OCI-LY3 (cell line): ENCODE measurements at regions not wholly inside any gene's neighbourhood (a gene's known extent, or its start where the extent isn't known, plus 50 kb on each side); places are given as distances from the start of the nearest gene placed in this dataset.

Experiments
- H2AFZ ChIP-seq: fragments of 200-600, 300-600 bp; shearing (Covaris generic); 2 replicates; pipeline ENCODE4 v1.6.0; 2014; ENCODE audit warnings: antibody characterized with exemption, low read depth, low read length
- H3K27ac ChIP-seq: fragments of 200-600, 300-600 bp; sonication (generic); 2 replicates; pipeline ENCODE4 v1.5.1; 2014; ENCODE audit warnings: mild to moderate bottlenecking, low read length, moderate library complexity, mixed read lengths
- H3K27me3 ChIP-seq: fragments of 200-600, 300-600 bp; sonication (generic); 2 replicates; pipeline ENCODE4 v1.6.1; 2014; ENCODE audit warnings: low read depth, low read length, mixed read lengths
- H3K36me3 ChIP-seq: fragments of 200-600, 300-600 bp; sonication (generic); replicated peaks from 2 replicates; pipeline ENCODE3; 2014; ENCODE audit warnings: low read depth, low read length, mixed read lengths
- H3K4me1 ChIP-seq: fragments of 300-600, 200-600 bp; sonication (generic); 2 replicates; pipeline ENCODE4 v1.6.1; 2014; ENCODE audit warnings: low read length, mixed read lengths
- H3K4me2 ChIP-seq: fragments of 200-600, 300-600 bp; sonication (generic); 2 replicates; pipeline ENCODE4 v1.6.1; 2014; ENCODE audit warnings: low read length, mixed read lengths
- H3K4me3 ChIP-seq: fragments of 300-600, 200-600 bp; sonication (generic); 2 replicates; pipeline ENCODE4 v1.5.1; 2014; ENCODE audit warnings: antibody characterized with exemption, mild to moderate bottlenecking, low read length, moderate library complexity
- H3K79me2 ChIP-seq: fragments of 300-600, 200-600 bp; shearing (Covaris generic); 2 replicates; pipeline ENCODE4 v1.6.1; 2014; ENCODE audit warnings: mild to moderate bottlenecking, low read length, mixed read lengths
- H3K9ac ChIP-seq: fragments of 300-600, 200-600 bp; shearing (Covaris generic); 2 replicates; pipeline ENCODE4 v1.6.0; 2014; ENCODE audit warnings: mild to moderate bottlenecking, low read length, moderate library complexity
- H3K9me3 ChIP-seq: fragments of 200-600, 300-600 bp; shearing (Covaris generic); 2 replicates; pipeline ENCODE4 v1.6.1; 2014; ENCODE audit warnings: low read length, mixed read lengths; ENCODE audit not compliant: insufficient read depth
- H4K20me1 ChIP-seq: fragments of 200-600, 300-600 bp; sonication (generic); 2 replicates; pipeline ENCODE4 v1.6.1; 2016; ENCODE audit warnings: low read length, mixed read lengths; ENCODE audit not compliant: insufficient read depth
- CTCF ChIP-seq: fragments of 200-600, 300-600 bp; sonication (generic); IDR thresholded peaks from 2 replicates; pipeline ENCODE4 v1.5.1; 2014; ENCODE audit warnings: antibody characterized with exemption, low read length, low read depth
- EZH2phosphoT487 ChIP-seq: fragments of 200-600 bp; shearing (Covaris generic); IDR thresholded peaks from 2 replicates; pipeline ENCODE4 v1.6.1; 2018; ENCODE audit warnings: antibody characterized with exemption, mixed run types, low read depth

GRCh38 chr9:74336161-74336560 lies 161.0 kb upstream of the RORB start:
- Histone ChIP-seq H3K36me3 (no peaks in the 10 kb centered on the region), H3K79me2 (no peaks in the 10 kb centered on the region), H4K20me1 (no peaks in the 10 kb centered on the region), H3K9ac (no peak overlapping the region), H3K4me1 (no peaks in the 10 kb centered on the region), H2AFZ (no peak overlapping the region), H3K27me3 (no peaks in the 10 kb centered on the region), H3K4me3 (no peak overlapping the region), H3K9me3 (no peaks in the 10 kb centered on the region), H3K4me2 (no peak overlapping the region), H3K27ac (no peak overlapping the region)
- TF ChIP-seq EZH2phosphoT487 (no peak), CTCF (no peak)

- TF ChIP-seq CTCF = no peak
- no peak for TF ChIP-seq EZH2phosphoT487
- H3K9me3 ChIP-seq = no peaks in the 10 kb centered on the region
- H3K27me3 ChIP-seq = no peaks in the 10 kb centered on the region
- H3K9ac ChIP-seq = no peak overlapping the region
- no peak overlapping the region for H2AFZ ChIP-seq
- no peaks in the 10 kb centered on the region for H4K20me1 ChIP-seq
- no peaks in the 10 kb centered on the region for H3K36me3 ChIP-seq
- H3K27ac ChIP-seq = no peak overlapping the region
- H3K4me2 ChIP-seq = no peak overlapping the region
- H3K4me3 ChIP-seq = no peak overlapping the region
- H3K4me1 ChIP-seq = no peaks in the 10 kb centered on the region
- H3K79me2 ChIP-seq = no peaks in the 10 kb centered on the region
Measured at GRCh38 chr9:74348777-74349176, 148.4 kb upstream of the RORB start.

- H3K79me2 ChIP-seq = no peaks in the 10 kb centered on the region
- H3K4me3 ChIP-seq = no peak overlapping the region
- no peaks in the 10 kb centered on the region for H3K36me3 ChIP-seq
- H3K9ac ChIP-seq = no peak overlapping the region
- H3K4me1 ChIP-seq = no peaks in the 10 kb centered on the region
- no peak overlapping the region for H2AFZ ChIP-seq
- no peaks in the 10 kb centered on the region for H4K20me1 ChIP-seq
- TF ChIP-seq CTCF (no peak), EZH2phosphoT487 (no peak)
- H3K9me3 ChIP-seq = no peaks in the 10 kb centered on the region
- no peak overlapping the region for H3K27ac ChIP-seq
- no peaks in the 10 kb centered on the region for H3K27me3 ChIP-seq
- H3K4me2 ChIP-seq = no peak overlapping the region
Measured at GRCh38 chr9:74355107-74355506, 142.0 kb upstream of the RORB start.

GRCh38 chr9:74357577-74357976 lies 139.6 kb upstream of the RORB start:
- H3K36me3 ChIP-seq = no peaks in the 10 kb centered on the region
- no peaks in the 10 kb centered on the region for H4K20me1 ChIP-seq
- H3K4me2 ChIP-seq = no peak overlapping the region
- no peaks in the 10 kb centered on the region for H3K9me3 ChIP-seq
- no peaks in the 10 kb centered on the region for H3K79me2 ChIP-seq
- no peak overlapping the region for H3K9ac ChIP-seq
- H3K27ac ChIP-seq = no peak overlapping the region
- H3K27me3 ChIP-seq = no peaks in the 10 kb centered on the region
- H2AFZ ChIP-seq = no peak overlapping the region
- H3K4me3 ChIP-seq = no peak overlapping the region
- H3K4me1 ChIP-seq = no peaks in the 10 kb centered on the region
- TF ChIP-seq CTCF (no peak), EZH2phosphoT487 (no peak)
